GM12872 (cell line): ENCODE measurements at regions not wholly inside any gene's neighbourhood (a gene's known extent, or its start where the extent isn't known, plus 50 kb on each side); places are given as distances from the start of the nearest gene placed in this dataset.
A peak's percentile ranks its signal among the peaks of the same experiment; 100 is the strongest.

Experiments
- TF ChIP-seq, protein P1 (sequence below): IDR thresholded peaks from 3 replicates; pipeline ENCODE4 v1.5.1; 2011; ENCODE audit warnings: low read depth, mild to moderate bottlenecking, low read length, moderate library complexity; ENCODE audit not compliant: insufficient read depth

DNA sequence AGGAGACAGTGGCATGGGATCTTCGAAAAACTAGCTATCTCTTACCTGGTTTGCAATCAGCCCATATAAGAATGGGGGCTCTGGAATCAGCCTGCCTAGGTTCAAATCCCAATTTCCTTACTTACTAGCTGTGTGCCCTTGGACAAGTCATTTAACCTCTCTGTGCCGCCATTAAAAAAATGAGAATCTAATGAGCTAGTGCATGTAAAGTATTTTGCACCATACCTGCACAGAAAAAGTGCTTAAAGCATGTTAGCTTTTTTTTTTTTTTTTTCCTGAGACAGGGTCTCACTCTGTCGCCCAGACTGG lies 181.8 kb downstream of the SHQ1 start:
- TF ChIP-seq, protein P1, sequence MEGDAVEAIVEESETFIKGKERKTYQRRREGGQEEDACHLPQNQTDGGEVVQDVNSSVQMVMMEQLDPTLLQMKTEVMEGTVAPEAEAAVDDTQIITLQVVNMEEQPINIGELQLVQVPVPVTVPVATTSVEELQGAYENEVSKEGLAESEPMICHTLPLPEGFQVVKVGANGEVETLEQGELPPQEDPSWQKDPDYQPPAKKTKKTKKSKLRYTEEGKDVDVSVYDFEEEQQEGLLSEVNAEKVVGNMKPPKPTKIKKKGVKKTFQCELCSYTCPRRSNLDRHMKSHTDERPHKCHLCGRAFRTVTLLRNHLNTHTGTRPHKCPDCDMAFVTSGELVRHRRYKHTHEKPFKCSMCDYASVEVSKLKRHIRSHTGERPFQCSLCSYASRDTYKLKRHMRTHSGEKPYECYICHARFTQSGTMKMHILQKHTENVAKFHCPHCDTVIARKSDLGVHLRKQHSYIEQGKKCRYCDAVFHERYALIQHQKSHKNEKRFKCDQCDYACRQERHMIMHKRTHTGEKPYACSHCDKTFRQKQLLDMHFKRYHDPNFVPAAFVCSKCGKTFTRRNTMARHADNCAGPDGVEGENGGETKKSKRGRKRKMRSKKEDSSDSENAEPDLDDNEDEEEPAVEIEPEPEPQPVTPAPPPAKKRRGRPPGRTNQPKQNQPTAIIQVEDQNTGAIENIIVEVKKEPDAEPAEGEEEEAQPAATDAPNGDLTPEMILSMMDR = no peak

DNA sequence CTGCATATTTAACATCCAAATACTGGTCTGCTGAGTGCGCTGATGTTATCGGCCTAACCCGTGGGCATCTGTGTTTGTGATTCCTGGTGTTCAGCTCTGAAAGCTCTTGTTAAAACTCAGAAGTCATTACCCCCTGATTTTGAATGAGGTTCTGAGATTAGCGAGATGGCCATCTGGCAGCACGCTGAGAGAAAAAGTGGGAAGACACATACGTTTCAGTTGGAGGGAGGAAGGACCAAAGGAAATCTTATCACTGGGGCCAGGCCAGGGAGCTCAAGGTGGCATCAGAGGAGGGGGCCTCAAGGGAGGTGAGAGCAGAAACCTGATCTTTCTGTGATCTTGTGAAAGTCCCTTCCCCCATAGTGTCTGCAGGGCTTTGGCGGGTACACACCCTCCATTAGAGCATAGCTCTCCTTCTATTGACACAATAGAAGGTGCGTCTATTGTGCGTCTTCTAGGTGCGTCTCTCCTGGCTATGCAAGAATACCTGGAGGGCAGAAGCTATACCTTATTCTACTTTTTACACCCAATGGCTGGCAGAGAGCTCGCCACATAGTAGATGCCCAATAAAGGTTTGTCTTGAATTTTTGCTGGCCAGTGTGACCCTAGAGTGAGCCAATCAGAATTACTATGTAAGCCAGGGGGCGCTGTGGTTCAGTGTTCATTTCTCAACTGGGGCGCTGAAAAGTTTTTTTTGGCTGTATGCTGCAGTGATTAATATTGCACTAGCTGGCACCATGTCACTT lies 182.4 kb downstream of the SHQ1 start:
- TF ChIP-seq, protein P1 = peak; percentile 62

DNA sequence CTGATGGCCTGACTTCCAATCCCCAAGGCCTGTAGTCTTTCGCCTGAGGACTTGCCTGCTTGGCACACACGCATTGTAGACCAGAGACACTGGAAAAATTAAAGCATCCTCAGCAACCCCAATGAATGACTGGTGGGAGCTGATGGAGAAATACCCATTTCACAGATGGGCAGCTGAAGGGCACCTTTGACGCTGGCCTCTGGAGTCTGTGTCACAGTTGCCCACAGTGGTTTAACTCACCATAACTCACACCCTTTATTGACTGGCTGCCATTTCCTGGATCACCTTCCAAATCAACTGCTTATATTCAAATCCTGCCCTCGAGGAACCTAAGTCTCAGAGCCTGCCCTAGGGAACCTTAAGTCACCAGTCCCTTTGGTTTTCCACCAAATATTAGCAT lies 183.1 kb downstream of the SHQ1 start:
- TF ChIP-seq, protein P1 = no peak

DNA sequence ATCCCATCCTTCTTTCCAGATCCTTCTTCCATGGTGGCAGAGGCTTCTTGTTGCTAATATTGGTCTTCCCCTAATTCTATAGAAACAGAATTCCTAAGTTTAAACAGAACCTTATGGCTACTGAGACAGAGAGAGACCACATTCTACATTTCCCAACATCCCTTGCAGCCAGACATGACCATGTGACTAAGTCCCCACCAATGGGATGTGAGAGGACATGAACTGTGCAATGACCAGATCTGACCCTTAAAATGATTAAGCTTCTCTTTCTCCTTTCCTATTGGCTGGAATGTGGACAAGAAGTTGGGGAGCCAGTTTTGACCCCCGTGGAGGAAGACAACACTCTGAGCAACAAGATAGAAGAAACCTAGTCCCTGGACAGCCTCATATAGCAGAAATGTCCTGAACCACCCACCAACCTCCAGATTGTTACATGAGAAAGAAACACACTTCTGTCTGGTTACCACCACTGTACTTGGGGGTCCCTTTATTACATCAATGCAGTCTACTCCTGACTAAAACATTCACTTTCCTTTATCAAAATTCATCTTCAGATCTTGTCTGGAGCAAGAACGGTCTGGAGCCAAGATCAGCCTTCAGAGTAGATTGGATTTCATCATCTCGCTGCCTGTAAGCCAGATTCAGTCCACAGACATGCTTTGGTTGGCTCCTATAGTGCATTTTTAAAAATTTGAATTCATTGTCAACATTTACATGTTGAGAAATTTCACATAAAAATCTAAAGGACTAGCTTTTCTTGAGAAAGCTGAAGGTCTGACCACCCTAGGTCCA lies 183.9 kb downstream of the SHQ1 start:
- TF ChIP-seq, protein P1 = no peak

DNA sequence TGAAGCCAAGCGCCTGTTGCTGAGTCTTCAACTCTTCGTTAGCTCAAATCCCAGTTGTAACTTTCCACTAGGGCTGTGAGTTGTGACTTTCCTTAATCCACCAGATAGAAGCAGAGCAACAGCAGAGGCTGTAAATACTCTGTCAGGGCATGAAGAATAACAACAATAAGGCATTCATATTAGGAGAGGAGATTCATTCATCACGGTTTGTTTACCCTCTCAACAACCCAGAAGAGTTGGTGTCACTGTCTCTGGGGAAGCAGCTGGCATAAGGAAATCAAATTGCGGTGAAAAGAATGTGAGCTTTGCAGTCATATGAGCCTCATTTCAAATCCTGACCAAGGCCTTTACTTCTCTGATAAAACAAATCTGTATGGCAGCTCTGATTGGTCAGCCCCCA lies 184.8 kb downstream of the SHQ1 start:
- TF ChIP-seq, protein P1 = no peak

DNA sequence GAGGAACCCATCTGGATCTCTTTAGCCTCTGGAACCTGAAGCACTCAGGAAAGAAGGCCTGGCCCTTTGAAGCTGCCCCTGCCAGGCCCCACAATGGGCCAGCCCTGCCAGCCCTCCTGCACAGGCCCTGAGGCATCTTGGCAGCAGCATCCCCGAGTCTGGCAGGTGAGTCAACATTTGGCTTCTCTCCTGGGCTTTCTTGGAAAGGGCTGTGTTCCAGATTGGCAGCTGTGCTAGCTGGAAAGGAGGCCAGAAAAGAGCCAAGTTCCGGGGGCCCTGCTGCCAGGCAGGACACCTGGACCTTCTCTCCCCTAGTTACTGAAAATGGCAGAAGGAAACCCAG lies 187.2 kb downstream of the SHQ1 start:
- TF ChIP-seq, protein P1 = no peak

DNA sequence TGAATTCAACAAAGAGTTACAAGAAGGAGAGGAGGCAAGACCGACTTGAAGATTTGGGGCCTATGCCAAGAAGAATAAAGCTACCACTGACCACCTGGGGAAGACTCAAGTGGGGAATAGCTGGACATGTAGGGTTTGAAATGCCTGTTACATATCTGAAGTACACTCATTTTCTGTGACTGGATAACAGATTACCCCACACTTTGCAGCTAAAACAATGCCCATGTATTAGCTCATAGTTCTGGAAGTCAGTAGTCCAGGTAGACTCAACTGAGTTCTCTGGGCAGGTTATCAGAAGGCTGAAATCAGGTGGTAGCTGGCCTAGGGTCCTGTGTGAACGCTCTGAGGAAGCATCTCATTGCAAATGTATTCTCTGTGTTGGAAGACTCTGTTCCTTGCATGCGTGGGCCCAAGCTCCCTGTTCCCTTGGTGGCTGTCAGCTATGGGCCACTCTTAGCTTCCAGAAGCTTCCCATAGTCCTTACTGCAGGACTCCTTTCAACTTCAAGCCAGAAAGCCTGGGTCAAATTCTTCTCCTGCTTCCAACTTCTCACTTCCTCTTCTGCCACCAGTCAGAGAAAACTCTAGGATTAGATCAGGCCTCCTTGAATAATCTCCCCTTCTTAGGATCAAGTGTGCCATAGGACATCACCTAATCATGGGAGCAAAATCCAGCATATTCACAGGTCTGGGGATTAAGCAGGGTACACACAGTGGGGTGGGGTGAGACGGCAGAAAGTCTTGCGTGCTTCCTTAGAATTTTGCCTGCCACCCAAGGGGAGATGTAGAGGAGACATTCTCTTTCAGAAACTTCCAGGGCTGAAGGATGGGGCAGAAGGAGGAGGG lies 187.8 kb downstream of the SHQ1 start:
- TF ChIP-seq, protein P1 = no peak
